IMR-90 (cell line): ENCODE measurements at regions not wholly inside any gene's neighbourhood (a gene's known extent, or its start where the extent isn't known, plus 50 kb on each side); places are given as distances from the start of the nearest gene placed in this dataset.

ENCODE experiments used
- ATAC-seq: fragments of 200-7000 bp; cut with Tn5 transposase; 2 replicates; pipeline ENCODE4 v1.9.1; 2020; ENCODE audit warnings: low read depth, mild to moderate bottlenecking, moderate library complexity
- BruUV-seq: library from RNA; stranded (reverse); fragments of 400-500 nt; replicated peaks from 2 replicates; lab custom pipeline; 2021; lab: Mats Ljungman, UMichigan
- CTCF ChIA-PET: fragments of 300-600 bp; formaldehyde crosslinking; extraction: SDS; loops from one replicate; lab custom pipeline; 2021; ENCODE audit warnings: antibody characterized with exemption; lab: Yijun Ruan, JAX
- POLR2A ChIA-PET: fragments of 300-600 bp; sonication (Branson Sonifier 250); formaldehyde crosslinking; loops from one replicate; lab custom pipeline; 2022; ENCODE audit warnings: antibody characterized with exemption; ENCODE audit not compliant: unreplicated experiment; lab: Charles Lee
- DNase-seq: peaks from one replicate; pipeline ENCODE4 v3.0.0; 2013
- H2AFZ ChIP-seq: replicated peaks from 2 replicates; pipeline ENCODE3; 2013; ENCODE audit warnings: low read length, mild to moderate bottlenecking; ENCODE audit not compliant: poor library complexity
- H2AK5ac ChIP-seq: 2 replicates; pipeline ENCODE4 v1.6.1; 2013; ENCODE audit warnings: low read depth, low read length, inconsistent platforms
- H2AK9ac ChIP-seq: replicated peaks from 2 replicates; pipeline ENCODE3; 2013; ENCODE audit warnings: mild to moderate bottlenecking, low read depth, low read length, moderate library complexity; ENCODE audit not compliant: poor library complexity
- H2BK120ac ChIP-seq: 2 replicates; pipeline ENCODE4 v1.6.1; 2013; ENCODE audit warnings: low read depth, low read length, inconsistent platforms
- H2BK15ac ChIP-seq: 3 replicates; pipeline ENCODE4 v1.6.1; 2013; ENCODE audit warnings: low read depth, low read length, inconsistent platforms
- H2BK20ac ChIP-seq: 2 replicates; pipeline ENCODE4 v1.6.1; 2013; ENCODE audit warnings: low read depth, mild to moderate bottlenecking, inconsistent platforms, low read length, moderate library complexity
- H2BK5ac ChIP-seq: 2 replicates; pipeline ENCODE4 v1.6.1; 2013; ENCODE audit warnings: mild to moderate bottlenecking, low read depth, low read length, inconsistent platforms; ENCODE audit not compliant: poor library complexity, severe bottlenecking
- H3K14ac ChIP-seq: replicated peaks from 2 replicates; pipeline ENCODE4 v1.6.1; 2013; ENCODE audit warnings: low read depth, low read length, inconsistent platforms
- H3K18ac ChIP-seq: 2 replicates; pipeline ENCODE4 v1.6.1; 2013; ENCODE audit warnings: low read depth, low read length, control low read depth
- H3K23ac ChIP-seq: 2 replicates; pipeline ENCODE4 v1.6.1; 2013; ENCODE audit warnings: low read depth, low read length, inconsistent platforms
- H3K27ac ChIP-seq: 2 replicates; pipeline ENCODE4 v1.5.1; 2013; ENCODE audit warnings: mild to moderate bottlenecking, control low read depth, low read length; ENCODE audit not compliant: insufficient read depth
- H3K27me3 ChIP-seq: 2 replicates; pipeline ENCODE4 v1.6.1; 2013; ENCODE audit warnings: low read length; ENCODE audit not compliant: control insufficient read depth, insufficient read depth
- H3K36me3 ChIP-seq: 2 replicates; pipeline ENCODE4 v1.6.1; 2013; ENCODE audit warnings: low read length, mixed read lengths; ENCODE audit not compliant: control insufficient read depth, insufficient read depth
- H3K4ac ChIP-seq: 2 replicates; pipeline ENCODE4 v1.6.1; 2013; ENCODE audit warnings: low read depth, low read length, inconsistent platforms
- H3K4me1 ChIP-seq: 2 replicates; pipeline ENCODE4 v1.6.1; 2013; ENCODE audit warnings: low read length, mixed read lengths; ENCODE audit not compliant: control insufficient read depth, insufficient read depth
- H3K4me2 ChIP-seq: 2 replicates; pipeline ENCODE4 v1.6.1; 2013; ENCODE audit warnings: low read depth, mild to moderate bottlenecking, control low read depth, low read length, moderate library complexity
- H3K4me3 ChIP-seq: 2 replicates; pipeline ENCODE4 v1.5.1; 2013; ENCODE audit warnings: low read depth, mild to moderate bottlenecking, control low read depth, low read length, moderate library complexity; ENCODE audit not compliant: insufficient read depth
- H3K56ac ChIP-seq: 2 replicates; pipeline ENCODE4 v1.6.1; 2013; ENCODE audit warnings: low read length, inconsistent platforms; ENCODE audit not compliant: insufficient read depth; ENCODE audit errors: extremely low read depth
- H3K79me1 ChIP-seq, 2 experiments: 2 replicates each; pipeline ENCODE4 v1.6.1; 2013; ENCODE audit warnings: low read length in 2 of 2, inconsistent platforms in 1 of 2, low read depth in 1 of 2
- H3K9ac ChIP-seq: 2 replicates; pipeline ENCODE4 v1.6.1; 2013; ENCODE audit warnings: low read depth, low read length, control low read depth
- H3K9me1 ChIP-seq: 2 replicates; pipeline ENCODE4 v1.6.1; 2013; ENCODE audit warnings: low read length, inconsistent platforms; ENCODE audit not compliant: insufficient read depth
- H3K9me3 ChIP-seq: 2 replicates; pipeline ENCODE4 v1.6.1; 2013; ENCODE audit warnings: low read length; ENCODE audit not compliant: control insufficient read depth, insufficient read depth
- H4K20me1 ChIP-seq: 2 replicates; pipeline ENCODE4 v1.6.1; 2013; ENCODE audit warnings: low read length, inconsistent platforms; ENCODE audit not compliant: insufficient read depth
- H4K5ac ChIP-seq: 2 replicates; pipeline ENCODE4 v1.6.1; 2013; ENCODE audit warnings: mild to moderate bottlenecking, low read depth, low read length, control low read depth
- H4K8ac ChIP-seq, 2 experiments: 2 replicates each; pipeline ENCODE4 v1.6.1; 2013; ENCODE audit warnings: low read depth in 2 of 2, low read length in 2 of 2, control low read depth in 1 of 2, inconsistent platforms in 1 of 2
- H4K91ac ChIP-seq: 2 replicates; pipeline ENCODE4 v1.6.1; 2013; ENCODE audit warnings: low read depth, low read length, inconsistent platforms; ENCODE audit not compliant: insufficient read depth
- BHLHE40 ChIP-seq: fragments of 150-350 bp; IDR thresholded peaks from 2 replicates; pipeline ENCODE4 v1.6.1; 2016; ENCODE audit warnings: mild to moderate bottlenecking, low read depth, low read length
- CEBPB ChIP-seq: IDR thresholded peaks from 2 replicates; pipeline ENCODE4 v1.6.1; 2012; ENCODE audit warnings: low read depth, low read length, improper control_type of control experiment
- CHD1 ChIP-seq: IDR thresholded peaks from 2 replicates; pipeline ENCODE4 v1.6.1; 2012; ENCODE audit warnings: low read depth, low read length, improper control_type of control experiment
- CTCF ChIP-seq: conservative IDR thresholded peaks from 2 replicates; pipeline ENCODE4 v1.5.1; 2012; ENCODE audit warnings: mild to moderate bottlenecking, low read depth, low read length, improper control_type of control experiment
- ELK1 ChIP-seq: fragments of 150-350 bp; IDR thresholded peaks from 2 replicates; pipeline ENCODE4 v1.6.1; 2016; ENCODE audit warnings: low read depth, mild to moderate bottlenecking, low read length, moderate library complexity, borderline replicate concordance
- FOS ChIP-seq: fragments of 150-350 bp; IDR thresholded peaks from 2 replicates; pipeline ENCODE4 v1.6.1; 2016; ENCODE audit warnings: low read depth, low read length
- MAFK ChIP-seq: IDR thresholded peaks from 2 replicates; pipeline ENCODE4 v1.6.1; 2012; ENCODE audit warnings: low read depth, low read length, improper control_type of control experiment
- MAZ ChIP-seq: IDR thresholded peaks from 2 replicates; pipeline ENCODE4 v1.6.1; 2012; ENCODE audit warnings: low read depth, mild to moderate bottlenecking, low read length, improper control_type of control experiment, moderate library complexity, borderline replicate concordance
- MXI1 ChIP-seq: IDR thresholded peaks from 2 replicates; pipeline ENCODE4 v1.6.1; 2012; ENCODE audit warnings: low read depth, mild to moderate bottlenecking, low read length, moderate library complexity, borderline replicate concordance
- NFE2L2 ChIP-seq: fragments of 150-350 bp; IDR thresholded peaks from 2 replicates; pipeline ENCODE4 v1.6.1; 2016; ENCODE audit warnings: low read depth, mild to moderate bottlenecking, low read length
- POLR2A ChIP-seq: IDR thresholded peaks from 2 replicates; pipeline ENCODE4 v1.6.1; 2012; ENCODE audit warnings: mild to moderate bottlenecking, low read depth, low read length
- RAD21 ChIP-seq: IDR thresholded peaks from 2 replicates; pipeline ENCODE4 v1.6.1; 2012; ENCODE audit warnings: low read length, improper control_type of control experiment
- RCOR1 ChIP-seq: IDR thresholded peaks from 2 replicates; pipeline ENCODE4 v1.6.1; 2012; ENCODE audit warnings: mild to moderate bottlenecking, low read length, improper control_type of control experiment; ENCODE audit not compliant: insufficient replicate concordance
- RFX5 ChIP-seq: IDR thresholded peaks from 2 replicates; pipeline ENCODE4 v1.8.0; 2012; ENCODE audit warnings: low read depth, mild to moderate bottlenecking, low read length, moderate library complexity
- SMC3 ChIP-seq: fragments of 150-350 bp; IDR thresholded peaks from 2 replicates; pipeline ENCODE4 v1.6.1; 2016; ENCODE audit warnings: low read depth, mild to moderate bottlenecking, antibody characterized with exemption, low read length, moderate library complexity
- USF2 ChIP-seq: fragments of 150-350 bp; IDR thresholded peaks from 2 replicates; pipeline ENCODE4 v1.6.1; 2017; ENCODE audit warnings: mild to moderate bottlenecking, antibody characterized with exemption, low read length, low read depth
- WGBS, 2 experiments: methylation state at CpG; one replicate each; pipeline versions ENCODE4 v1.1.5 to v1.1.7; 2013; ENCODE audit warnings: missing lambda C conversion rate in 2 of 2; ENCODE audit not compliant: insufficient read length in 1 of 2; ENCODE audit errors: extremely low coverage in 2 of 2; 5-methylcytosine and 5-hydroxymethylcytosine counted together
- dilution Hi-C: fragments of 300-500 bp; cut with HindIII; formaldehyde crosslinking; loops from one replicate; pipeline ENCODE4 v1.14.3; 2018; ENCODE audit warnings: low sequenced_read_pairs; ENCODE audit not compliant: unreplicated experiment
- in situ Hi-C: fragments of 300-500 bp; cut with MboI; formaldehyde crosslinking; loops from 3 replicates; pipeline ENCODE4 v1.14.3; 2019; ENCODE audit warnings: low sequenced_read_pairs, inconsistent platforms, mixed read lengths
- intact Hi-C: fragments of 100-400 bp; cut with micrococcal nuclease; formaldehyde crosslinking; loops from 2 replicates; pipeline ENCODE4 v1.10.0; 2022

GRCh38 chr5:2981652-2982051 lies 230.2 kb upstream of the IRX2 start:
- BruUV-seq: no TSS peak
- H2AFZ ChIP-seq: no peak overlapping the region
- H2AK9ac ChIP-seq: no peak overlapping the region
- no peak for ATAC-seq
- H3K9me3 ChIP-seq: peaks cover 34% of the 10 kb centered on the region
- ChIA-PET CTCF (no interaction called here), POLR2A (no interaction called here)
- H2BK120ac ChIP-seq: no peak overlapping the region
- no peak overlapping the region for H3K9ac ChIP-seq
- no peaks in the 10 kb centered on the region for H3K9me1 ChIP-seq
- H3K4me3 ChIP-seq: no peak overlapping the region
- no CpG with 5 or more reads among the region's 9 CpGs for WGBS, 2 experiments
- H4K91ac ChIP-seq: no peak overlapping the region
- no peak overlapping the region for H3K27ac ChIP-seq
- no peak overlapping the region for H2AK5ac ChIP-seq
- no peaks in the 10 kb centered on the region for H3K27me3 ChIP-seq
- in situ Hi-C loops: no loop called here
- no peak overlapping the region for H2BK20ac ChIP-seq
- no peak overlapping the region for H3K4me2 ChIP-seq
- no peaks in the 10 kb centered on the region for H3K36me3 ChIP-seq
- dilution Hi-C loops: no loop called here
- H4K8ac ChIP-seq: no peak overlapping the region
- no peaks in the 10 kb centered on the region for H3K79me1 ChIP-seq
- H2BK5ac ChIP-seq: no peak overlapping the region
- H3K56ac ChIP-seq: no peak overlapping the region
- TF ChIP-seq MAFK: no peak
- TF ChIP-seq CEBPB: no peak
- no peak for TF ChIP-seq CHD1
- no peak for TF ChIP-seq MXI1
- no peak for TF ChIP-seq BHLHE40
- no peak for TF ChIP-seq NFE2L2
- no peak for TF ChIP-seq ELK1
- TF ChIP-seq RFX5: no peak
- no peak for TF ChIP-seq SMC3
- no peak for TF ChIP-seq FOS
- no peak for TF ChIP-seq MAZ
- no peak for TF ChIP-seq USF2
- TF ChIP-seq RAD21: no peak
- no peak for TF ChIP-seq POLR2A
- no peak for TF ChIP-seq RCOR1
- no peak for TF ChIP-seq CTCF
- no peak overlapping the region for H2BK15ac ChIP-seq
- no peak overlapping the region for H3K4ac ChIP-seq
- no peak overlapping the region for H4K5ac ChIP-seq
- H3K14ac ChIP-seq: no peak overlapping the region
- H3K23ac ChIP-seq: no peak overlapping the region
- H4K20me1 ChIP-seq: no peaks in the 10 kb centered on the region
- intact Hi-C loops: no loop called here
- no peaks in the 10 kb centered on the region for H3K4me1 ChIP-seq
- H3K18ac ChIP-seq: no peak overlapping the region
- DNase-seq: no peak
